Islet of Langerhans (tissue), 1 donor: ENCODE measurements at regions not wholly inside any gene's neighbourhood (a gene's known extent, or its start where the extent isn't known, plus 50 kb on each side); places are given as distances from the start of the nearest gene placed in this dataset.

Experiments
- FAIRE-seq: peaks from one replicate; lab custom pipeline; 2011; peaks lifted over from hg19 to GRCh38; lab: Jason Lieb, UNC

DNA sequence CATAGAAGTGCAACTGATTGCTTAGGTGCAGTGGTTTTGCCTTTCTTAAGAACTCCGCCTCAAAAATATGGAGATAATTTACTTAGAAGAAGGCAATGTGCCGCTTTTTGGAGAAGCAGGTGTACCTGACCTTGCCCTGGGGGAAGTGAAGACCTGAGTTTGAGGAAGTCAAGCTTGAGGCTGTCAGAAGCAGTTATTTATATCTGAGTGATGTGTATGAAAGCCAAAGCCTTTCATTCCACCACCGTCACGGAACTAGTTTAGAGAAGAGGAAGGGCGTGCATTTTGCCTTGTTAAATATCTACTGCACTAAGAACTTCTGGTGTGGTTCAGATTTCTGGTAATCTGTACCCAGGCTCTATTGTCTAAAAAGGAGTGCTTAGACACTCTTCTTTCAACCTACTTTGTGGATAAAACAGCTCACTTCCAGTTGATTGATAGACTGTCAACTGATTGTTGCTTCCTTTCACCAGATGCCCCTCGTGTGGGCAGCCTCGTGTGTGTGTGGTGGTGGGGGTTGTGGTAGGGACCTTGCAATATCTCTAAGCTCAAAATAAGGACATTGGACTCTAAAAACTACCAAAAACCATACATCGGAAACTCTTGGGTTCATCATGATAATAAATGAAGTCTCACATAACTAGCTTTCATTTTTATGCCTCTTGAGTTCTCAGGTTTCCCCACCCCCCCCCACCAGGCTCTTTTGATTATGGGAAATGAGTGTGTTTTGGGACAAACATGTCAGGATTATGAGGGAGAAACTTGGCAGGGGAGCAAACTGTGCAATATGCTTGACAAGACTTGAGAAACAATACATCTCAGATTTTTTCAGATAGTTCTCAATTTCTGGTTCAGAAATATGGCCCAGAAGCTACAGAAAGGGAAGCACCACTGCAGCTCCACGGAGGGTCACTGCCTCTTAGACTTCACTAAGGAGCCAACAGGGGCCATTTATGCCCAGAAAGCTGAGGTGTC lies 78.6 kb downstream of the ARF6 start:
- FAIRE-seq, result no peak

DNA sequence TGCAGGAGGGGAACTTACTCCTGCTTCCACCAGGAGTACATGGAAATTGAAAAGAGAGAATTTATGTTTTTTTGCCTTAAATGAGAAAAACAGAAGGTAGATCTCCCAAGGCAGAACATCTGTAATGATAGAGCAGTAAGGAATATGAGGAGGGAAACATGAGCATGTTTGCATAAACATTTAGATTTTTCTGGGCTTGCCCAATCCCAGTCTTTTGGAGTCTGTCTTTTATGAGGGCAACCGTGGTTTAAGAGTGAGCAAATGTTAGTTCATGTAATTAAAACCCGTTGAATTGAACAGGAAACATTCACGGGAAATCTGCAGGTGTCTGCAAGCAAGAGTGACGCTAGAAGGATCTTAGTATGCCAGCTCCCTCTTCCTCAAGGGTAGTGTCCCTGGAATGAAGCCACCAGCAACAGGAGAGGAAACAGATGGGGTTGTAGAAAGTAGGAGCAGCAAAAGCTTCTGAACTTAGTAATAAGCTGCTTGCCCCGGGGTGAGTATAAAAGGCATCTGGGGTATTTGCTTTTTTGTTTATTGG lies 79.3 kb downstream of the ARF6 start:
- no peak for FAIRE-seq

DNA sequence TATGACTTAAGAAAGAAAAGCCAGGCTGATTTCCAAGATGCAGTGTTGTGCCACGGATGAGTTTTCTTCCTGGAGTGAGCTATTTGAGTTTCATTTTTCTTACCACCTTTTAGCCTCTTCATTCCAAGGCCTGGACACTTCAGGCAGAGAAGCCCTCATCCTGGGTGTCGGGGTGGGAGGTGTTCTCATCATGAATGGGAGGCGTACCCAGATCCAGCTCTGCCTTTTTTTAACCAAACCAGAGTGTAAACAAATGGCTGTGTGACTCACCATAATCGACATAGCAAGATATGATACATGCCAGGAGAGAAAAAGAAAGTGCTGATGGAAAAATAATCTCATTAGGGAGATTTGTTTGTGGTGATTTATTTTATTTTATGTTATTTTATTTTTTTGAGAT lies 79.9 kb downstream of the ARF6 start:
- FAIRE-seq, result peak; percentile 64

DNA sequence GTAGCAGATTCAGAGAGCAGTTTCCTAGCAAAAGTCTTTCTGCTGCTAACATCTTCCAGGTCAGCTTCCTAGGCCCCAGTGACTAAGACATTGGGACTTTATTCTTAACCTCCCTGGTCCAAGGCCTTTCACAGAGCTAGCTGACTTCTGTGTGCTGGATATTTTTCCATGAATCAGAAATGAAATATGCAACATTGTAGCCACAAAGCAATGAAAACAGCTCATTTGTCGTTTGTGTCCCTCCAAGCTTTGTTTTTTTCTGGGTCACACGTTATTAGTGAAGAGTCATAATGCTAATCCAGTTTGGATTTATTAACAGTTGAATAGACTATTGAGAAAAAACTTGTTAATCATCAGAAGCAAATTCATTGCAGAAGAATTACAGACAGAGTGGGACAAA lies 82.4 kb downstream of the ARF6 start:
- FAIRE-seq, result no peak

DNA sequence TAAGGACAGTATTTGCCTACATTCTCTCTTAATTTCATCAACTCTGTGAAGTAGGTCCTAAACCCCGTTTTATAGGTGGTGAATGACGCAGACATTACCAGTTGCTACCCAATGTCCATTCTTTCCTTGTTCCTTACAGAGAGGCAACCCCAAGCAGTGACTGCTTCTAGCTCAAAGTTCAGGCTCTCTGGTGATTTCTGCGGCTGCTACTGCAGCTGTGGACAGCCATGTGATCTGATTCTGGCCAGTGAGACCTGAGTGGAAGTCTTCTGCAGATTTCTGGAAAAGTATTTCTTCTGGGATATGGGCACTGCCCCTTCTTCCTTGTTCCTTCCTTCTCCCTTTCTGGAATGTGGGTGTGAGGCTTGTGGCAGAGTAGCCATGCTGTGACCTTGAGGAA lies 82.9 kb downstream of the ARF6 start:
- no peak for FAIRE-seq

DNA sequence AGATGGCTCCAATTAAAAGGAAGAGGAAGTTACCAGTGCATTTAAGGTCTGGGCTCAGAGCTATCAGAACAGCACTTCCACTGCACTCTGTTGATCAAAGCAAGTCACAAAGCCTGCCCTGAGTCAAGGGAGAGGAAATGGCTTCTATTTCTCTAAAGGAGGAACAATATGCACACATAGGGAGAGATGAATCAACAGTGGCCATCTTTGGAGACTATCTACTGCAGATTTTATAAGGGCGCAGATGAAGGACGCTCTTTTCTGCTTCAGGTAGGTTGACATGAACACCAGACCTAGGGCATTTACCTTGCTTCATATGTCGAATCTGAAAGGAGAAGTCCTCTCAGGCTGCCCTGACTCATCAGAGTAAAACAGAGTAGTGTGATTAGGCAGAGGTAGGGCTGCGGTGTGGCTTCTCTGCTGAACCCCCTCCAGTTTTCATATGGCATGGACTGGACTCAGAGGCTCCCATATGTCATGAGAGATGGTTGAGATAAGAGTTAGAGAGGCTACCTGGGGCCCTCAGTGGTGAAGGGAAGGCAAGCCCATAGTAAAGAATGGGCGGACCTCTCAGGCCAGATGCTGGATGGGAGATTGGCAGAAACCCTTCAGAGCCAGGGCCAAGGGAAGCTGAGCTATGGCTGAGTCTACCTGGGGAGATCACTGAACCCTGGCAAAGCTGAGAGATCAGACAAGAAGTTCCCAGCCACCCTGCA lies 84.4 kb downstream of the ARF6 start:
- FAIRE-seq, result no peak

DNA sequence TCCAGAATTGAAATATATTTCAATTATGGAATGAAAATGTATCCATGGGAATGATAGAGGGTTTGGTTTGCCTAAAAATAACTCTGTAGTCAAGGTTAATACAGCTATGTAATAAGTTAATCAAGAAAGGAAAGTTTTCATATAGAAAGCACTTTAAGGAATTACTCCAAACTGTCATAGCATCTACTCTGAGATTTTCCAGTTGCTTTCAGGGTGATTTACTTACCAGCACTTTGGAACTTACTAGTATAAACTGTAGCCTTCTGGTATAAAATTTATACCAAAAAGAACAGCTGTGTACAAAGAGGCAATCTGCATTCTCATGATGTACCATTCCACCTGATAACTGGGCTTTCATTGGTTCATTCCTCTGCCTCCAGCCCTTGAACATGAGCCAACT lies 87.1 kb downstream of the ARF6 start:
- FAIRE-seq, result no peak

DNA sequence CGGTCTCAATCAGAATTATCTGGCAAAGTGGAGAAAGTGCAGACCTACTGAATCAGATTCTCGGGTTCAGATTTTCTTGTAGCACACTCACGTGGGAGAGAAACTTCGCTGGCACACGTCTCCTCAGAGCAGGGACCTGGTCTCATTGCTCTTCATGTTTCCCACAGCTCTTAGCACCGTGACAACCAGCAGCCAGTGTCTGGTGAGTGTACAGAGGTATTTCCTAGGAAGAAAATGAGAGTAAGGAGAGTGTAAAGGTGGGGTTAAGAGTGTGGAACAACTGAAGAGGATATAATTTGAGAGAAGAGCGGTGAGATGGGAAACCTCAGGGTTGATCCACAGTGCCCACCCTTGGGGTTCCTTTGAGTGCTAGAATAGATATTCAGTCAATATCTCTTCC lies 89.2 kb downstream of the ARF6 start:
- no peak for FAIRE-seq

DNA sequence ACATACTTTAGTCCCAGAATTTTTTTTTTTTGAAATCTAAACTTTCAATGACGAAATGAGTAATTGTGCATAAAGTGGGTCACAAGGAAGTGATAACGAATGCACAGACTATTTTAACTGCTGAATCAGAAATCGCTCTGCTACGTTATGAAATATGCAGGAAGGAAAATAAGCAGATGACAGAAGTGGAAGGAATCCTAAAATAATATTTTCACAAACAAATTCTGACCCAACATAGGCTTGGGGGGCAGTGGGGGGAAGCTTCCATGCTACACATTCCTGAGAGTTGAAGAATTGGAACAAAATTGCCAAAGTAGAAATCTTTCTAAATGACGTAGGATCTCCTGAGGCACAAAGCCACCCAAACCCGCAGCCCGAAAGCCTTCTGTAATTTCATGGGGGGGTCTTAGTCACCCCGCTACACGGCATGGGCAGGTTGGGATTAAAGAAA lies 89.6 kb downstream of the ARF6 start:
- no peak for FAIRE-seq

DNA sequence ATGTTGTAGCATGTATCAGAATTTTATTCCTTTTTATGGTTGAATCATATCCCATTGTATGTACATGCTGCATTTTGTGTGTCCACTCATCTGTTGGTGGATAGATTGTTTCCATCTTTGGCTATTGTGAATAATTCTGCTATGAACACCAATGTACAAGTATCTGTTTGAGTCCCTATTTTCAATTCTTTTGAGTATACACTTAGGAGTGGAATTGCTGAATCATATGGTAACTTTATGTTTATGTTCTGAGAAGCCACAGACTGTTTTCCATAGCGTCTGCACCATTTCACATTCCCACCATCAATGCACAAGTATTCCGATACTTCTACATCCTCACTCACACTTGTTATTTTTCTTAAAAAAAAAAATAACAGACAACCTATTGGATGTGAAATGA lies 91.5 kb downstream of the ARF6 start:
- FAIRE-seq, result no peak

DNA sequence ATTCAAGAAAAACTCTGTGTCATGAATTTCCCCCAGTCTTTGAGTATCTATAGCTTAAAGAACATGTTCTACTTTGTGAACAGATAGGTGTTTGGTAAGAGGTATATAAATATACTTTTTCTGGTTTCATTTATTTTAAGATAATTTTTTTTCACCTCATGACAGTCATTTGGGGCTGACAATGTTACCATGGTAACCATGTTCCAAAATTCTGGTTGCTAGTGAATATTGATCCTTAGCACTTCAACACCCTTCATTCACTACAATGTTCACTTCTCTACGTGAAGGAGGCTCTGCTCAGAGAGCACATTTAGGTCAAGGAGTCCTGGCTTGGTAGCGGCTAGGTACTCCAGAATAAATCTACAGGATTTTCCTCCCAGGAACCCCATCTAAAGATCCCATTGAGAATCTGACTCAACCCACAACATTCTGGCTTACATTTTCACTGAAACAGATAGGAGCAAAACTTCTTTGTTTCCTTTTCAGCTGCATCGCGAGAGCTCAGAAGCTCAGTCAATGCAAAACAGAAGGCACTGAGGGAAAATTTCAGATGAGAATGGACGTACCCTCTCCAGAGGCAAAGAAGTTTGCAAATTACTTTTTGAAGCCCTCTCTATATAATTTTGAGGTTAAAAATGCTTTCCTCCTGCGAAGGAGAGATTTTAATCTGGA lies 93.6 kb downstream of the ARF6 start:
- FAIRE-seq, result no peak

DNA sequence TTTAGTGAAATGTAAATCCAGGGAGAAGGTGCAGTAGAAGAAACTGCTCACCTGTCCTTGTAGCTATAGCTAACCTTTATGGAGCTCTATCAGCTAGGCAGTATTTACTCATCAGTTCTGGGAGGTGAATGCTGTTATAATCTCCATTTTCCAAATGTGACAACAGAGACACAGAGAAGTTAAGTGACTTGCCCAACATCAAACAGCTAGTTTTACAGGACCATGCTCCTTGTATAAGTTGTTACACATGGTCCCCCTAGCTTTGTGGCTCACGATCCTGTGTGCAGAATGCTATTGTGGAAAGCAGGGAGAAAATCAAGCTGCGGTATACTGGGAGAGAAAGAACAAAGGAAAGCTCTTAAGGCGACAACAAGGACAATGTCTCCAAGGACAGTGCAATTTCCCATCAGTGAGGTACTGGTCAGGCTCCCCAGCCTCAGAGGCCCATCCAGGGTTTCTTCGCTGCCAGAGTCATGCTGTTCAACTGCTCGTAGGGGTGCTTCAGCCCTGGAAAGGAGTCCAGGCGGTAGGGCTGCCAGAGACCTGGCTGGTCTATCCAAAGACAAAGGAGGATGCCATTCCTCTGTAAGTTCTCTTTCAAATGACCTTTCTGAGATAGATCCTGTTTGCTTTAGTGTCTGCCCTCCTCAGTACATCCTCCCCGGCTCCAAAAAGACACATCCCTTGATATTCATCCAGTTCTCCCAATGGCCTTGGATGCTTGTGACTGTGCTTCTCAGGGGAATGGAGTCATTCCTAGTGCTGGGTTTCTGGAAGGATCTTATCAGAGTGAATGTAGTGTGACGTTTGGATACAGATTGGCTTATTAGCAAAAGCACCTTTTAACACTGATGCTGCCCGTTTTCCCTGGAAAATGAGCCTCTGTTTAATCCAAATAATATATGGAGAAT lies 95.5 kb downstream of the ARF6 start:
- no peak for FAIRE-seq

DNA sequence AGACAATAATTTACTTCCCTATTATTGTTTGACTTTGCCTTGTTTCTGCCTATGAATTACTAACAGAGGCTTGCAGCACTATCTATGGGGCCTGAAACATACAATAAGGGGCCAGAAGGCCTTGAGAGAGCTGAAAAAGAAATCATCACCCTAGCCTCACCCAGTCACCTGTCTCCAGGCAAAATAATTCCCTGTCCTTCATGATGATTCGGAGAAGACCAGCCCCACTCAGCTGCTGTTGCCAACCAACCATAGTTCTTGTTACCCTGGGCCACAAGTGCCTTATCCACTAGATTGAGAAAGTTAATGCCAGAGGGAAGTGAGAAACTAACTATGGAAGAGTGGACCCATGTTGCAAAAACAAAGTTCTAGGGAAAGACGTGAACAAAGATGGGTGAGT lies 97.1 kb downstream of the ARF6 start:
- no peak for FAIRE-seq

DNA sequence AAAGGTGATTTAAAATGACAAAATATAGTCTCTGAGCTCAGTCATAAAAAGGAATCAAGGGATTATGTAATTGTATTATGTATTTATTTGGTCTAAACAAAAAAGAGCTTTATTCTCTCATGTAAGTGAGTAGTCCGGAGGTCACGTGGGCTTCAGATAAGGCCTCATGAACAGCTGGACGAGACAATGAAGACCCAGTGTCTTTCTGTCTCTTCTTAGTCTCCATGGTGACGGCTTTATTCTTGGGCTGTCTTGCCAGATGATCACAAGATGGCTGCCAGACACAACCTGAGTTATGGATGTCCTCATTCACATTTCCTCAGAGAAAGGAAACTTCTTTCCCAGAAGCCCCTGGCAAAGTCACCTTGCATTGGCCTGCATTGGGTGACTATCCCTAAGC lies 98.6 kb downstream of the ARF6 start:
- no peak for FAIRE-seq

DNA sequence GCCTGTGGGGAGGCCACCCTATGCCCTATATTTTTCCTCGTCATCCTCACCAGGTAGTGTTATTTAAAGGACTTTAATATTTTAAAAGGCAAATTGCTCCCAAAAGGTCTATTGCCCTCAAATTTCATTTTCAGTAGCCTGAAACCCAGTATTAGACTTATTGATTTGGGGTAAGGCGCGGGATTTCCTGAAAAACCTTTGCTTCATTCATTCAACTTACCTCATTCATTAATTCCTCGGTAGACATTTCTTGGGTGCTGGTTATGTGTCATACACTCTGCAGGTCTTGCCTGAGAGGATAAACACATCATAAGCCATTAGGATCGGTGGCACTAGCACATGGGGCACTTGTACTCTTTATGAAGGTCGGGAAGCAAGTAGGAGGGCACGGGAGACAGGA lies 99.2 kb downstream of the ARF6 start:
- no peak for FAIRE-seq

DNA sequence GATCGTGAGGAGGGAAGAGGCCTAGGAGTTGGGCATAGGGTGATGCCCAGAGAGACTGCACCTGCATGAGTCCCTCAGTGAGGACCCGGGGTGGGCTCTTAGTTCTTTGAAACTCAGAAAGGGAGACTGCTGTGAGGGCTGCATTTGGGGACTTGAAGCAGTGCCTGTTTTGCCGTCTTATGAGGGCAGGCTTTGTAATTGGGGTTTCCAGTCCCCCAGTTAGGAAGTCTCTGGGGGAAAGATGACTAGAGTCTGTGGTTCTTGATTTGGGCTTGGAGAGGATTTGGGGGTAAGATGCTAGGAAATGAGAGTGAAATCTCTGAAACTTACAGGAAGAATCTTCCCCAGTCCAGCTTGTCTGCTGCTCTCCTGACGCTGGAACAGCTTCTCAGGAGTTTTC lies 99.6 kb downstream of the ARF6 start:
- no peak for FAIRE-seq

DNA sequence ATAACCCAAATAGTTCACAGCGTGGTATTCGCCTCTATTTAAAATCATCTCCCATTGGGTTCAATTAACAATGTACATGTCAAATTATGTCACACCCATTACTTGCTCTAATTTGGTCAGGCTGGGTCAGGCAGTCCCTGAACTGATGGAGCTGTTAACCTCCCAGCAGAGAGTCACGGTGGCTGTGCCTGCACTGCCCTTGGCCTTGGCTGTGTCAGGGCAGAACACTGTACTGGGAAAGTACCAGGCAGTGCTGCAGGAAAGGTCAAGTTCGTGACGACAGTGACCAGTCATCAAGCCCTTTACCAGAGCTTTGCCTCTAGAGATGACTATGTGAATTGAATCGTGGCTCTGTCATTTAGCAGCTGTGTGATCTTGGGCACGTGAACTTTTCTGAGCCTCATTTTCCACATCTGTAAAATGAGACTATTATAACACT lies 100.0 kb downstream of the ARF6 start:
- FAIRE-seq, result no peak

DNA sequence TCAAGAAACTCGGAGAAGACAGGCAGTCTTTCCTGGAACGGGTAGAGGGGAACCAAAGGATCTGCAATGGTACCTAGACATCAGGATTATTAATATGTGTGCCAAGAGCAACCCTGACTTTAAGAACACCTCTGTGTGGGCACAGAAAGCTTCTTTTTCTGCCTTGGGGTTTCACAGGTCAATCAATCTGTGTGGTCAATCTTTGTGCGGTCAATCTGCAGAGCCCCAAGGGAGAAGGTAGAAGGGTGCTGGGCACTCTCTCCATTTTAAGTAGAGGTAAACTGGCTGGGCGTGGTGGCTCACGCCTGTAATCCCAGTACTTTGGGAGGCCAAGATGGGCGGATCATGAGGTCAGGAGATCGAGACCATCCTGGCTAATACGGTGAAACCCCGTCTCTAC lies 100.7 kb downstream of the ARF6 start:
- no peak for FAIRE-seq

DNA sequence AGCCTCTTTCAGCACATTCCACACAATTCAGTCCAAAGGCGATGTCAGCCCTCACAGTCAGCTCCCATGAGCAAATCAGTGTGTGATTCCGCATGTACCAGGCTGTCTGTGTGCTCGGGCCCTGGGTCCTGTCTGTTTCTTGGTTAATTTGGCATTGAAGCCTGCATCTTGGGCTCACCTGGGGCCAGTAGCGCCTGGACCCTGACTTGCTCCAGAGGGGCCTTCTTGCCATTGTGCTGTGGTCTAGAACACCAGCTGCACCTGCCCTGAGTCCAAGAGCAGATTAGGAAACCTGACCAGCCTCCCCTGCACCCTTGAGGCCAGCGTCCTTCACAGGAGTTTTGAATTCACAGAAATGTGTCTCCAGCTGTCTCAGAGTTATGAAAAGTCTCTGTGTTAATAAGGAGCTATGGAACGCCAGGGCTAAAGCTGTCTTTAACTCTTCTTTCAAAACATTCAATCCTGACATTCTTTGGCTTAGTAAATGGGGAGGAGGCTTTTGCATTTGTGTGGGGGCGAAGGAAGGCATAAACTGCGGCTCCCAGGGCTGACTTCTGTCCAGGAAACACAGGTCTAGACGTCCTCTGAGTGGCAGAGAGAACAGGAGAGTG lies 102.2 kb downstream of the ARF6 start:
- no peak for FAIRE-seq

DNA sequence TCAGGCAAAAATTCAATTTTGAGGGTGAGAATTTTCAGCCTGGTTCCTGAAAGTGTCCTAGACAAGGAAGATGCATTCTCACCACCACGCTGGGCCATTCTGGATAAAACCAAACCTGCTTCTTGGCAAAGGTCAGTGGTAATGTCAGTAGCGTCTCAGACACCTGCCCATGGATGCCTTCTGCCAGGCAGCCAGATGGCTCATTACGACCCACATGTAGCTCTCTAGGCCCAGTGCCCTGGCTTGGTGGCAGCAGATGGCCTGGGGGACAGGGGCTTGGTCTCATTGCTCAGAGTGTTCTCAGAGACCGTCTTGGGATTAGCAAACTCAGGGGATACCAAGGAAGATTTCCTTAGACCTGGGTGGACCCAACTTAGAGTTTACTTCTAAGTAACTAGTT lies 105.1 kb downstream of the ARF6 start:
- no peak for FAIRE-seq

DNA sequence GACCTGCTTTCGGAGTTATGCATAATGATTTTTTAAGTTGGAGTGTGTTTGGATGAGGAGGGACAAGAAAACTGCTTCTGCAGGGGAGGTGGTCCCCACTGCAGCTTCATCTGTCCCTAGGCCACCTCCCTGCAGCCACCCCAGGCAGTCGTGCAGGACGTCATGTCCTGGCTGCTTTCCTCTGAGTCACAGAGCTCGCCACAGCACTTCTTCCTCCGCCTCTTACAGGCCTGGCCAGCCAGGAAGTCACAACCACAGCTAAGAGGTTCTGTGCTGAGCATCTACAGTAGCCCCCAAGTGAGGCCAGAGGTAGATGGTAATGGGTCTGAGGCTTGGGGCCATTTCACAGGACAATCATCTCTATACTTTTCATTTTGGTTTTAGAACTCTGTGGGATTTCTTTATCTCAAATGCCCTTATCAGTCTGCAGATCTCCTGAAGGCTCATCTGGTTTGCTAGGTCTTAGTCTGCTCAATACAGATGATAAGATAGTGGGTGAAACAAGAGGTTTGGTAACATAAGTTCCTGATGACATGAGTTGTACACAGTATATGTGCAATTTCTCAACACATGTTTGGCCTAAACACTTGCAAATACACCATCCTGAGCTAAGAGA lies 106.4 kb downstream of the ARF6 start:
- no peak for FAIRE-seq
